ENCODE measurements at regions not wholly inside any gene's neighbourhood (a gene's known extent, or its start where the extent isn't known, plus 50 kb on each side); places are given as distances from the start of the nearest gene placed in this dataset.

GRCh38 chr17:79233916-79234551 lies 159.4 kb downstream of the ENGASE start:
- CTCF ChIA-PET = no interaction called here
- POLR2A ChIA-PET = no interaction called here
- TF ChIP-seq L3MBTL2 (conservative IDR thresholded peaks at IDR 0.05) (no peak), ARNT (IDR thresholded peaks at IDR 0.05) (no peak), SP1 (IDR thresholded peaks at IDR 0.05) (no peak), CTBP1 (IDR thresholded peaks at IDR 0.05; ENCODE audit: borderline replicate concordance) (no peak), ELF4 (IDR thresholded peaks at IDR 0.05) (no peak), PKNOX1 (IDR thresholded peaks at IDR 0.05) (no peak), BHLHE40 (IDR thresholded peaks at IDR 0.05; ENCODE audit: borderline replicate concordance) (no peak), HDGF (IDR thresholded peaks at IDR 0.05; ENCODE audit: borderline replicate concordance) (no peak)

GRCh38 chr17:79232957-79233356 lies 158.3 kb downstream of the ENGASE start:
- TF ChIP-seq NFRKB (IDR thresholded peaks at IDR 0.05) = no peak
- no peak for TF ChIP-seq LEF1 (IDR thresholded peaks at IDR 0.05; ENCODE audit: borderline replicate concordance)
- TF ChIP-seq FOXM1 (IDR thresholded peaks at IDR 0.05; ENCODE audit: borderline replicate concordance) = no peak
- TF ChIP-seq SP1 (IDR thresholded peaks at IDR 0.05) = no peak
- no peak for TF ChIP-seq CTBP1 (IDR thresholded peaks at IDR 0.05; ENCODE audit: borderline replicate concordance)
- TF ChIP-seq SUZ12 (IDR thresholded peaks at IDR 0.05) = no peak
- TF ChIP-seq ARNT (IDR thresholded peaks at IDR 0.05) = no peak
- no peak for TF ChIP-seq HDGF (IDR thresholded peaks at IDR 0.05; ENCODE audit: borderline replicate concordance)
- TF ChIP-seq ZNF384 (IDR thresholded peaks at IDR 0.05) = no peak
- TF ChIP-seq ELF4 (IDR thresholded peaks at IDR 0.05) = no peak
- TF ChIP-seq TARDBP (IDR thresholded peaks at IDR 0.05) = no peak
- no peak for TF ChIP-seq L3MBTL2 (conservative IDR thresholded peaks at IDR 0.05)
- no peak for TF ChIP-seq FOXA1 (IDR thresholded peaks at IDR 0.05)
- no peak for DNase-seq (ENCODE audit: extremely low spot score)
- ChIA-PET CTCF (no interaction called here), POLR2A (no interaction called here)

More at GRCh38 chr17:79233916-79234551, 159.4 kb downstream of the ENGASE start:
- no peak for DNase-seq (ENCODE audit: extremely low spot score)

GRCh38 chr17:79231766-79232287 lies 157.2 kb downstream of the ENGASE start:
- CTCF ChIA-PET = interaction anchor here (1.1 kb wide), 1 partner anchor 169 kb away, joined by 3 read pairs; no protein-coding TSS in a partner anchor
- POLR2A ChIA-PET = no interaction called here
- TF ChIP-seq SUZ12 (IDR thresholded peaks at IDR 0.05) (no peak), NFRKB (IDR thresholded peaks at IDR 0.05) (no peak), FOXA1 (IDR thresholded peaks at IDR 0.05) (no peak), CTBP1 (IDR thresholded peaks at IDR 0.05; ENCODE audit: borderline replicate concordance) (no peak), TARDBP (IDR thresholded peaks at IDR 0.05) (no peak), HDGF (IDR thresholded peaks at IDR 0.05; ENCODE audit: borderline replicate concordance) (no peak), ELF4 (IDR thresholded peaks at IDR 0.05) (no peak), FOXK2 (IDR thresholded peaks at IDR 0.05) (no peak), FOXM1 (IDR thresholded peaks at IDR 0.05; ENCODE audit: borderline replicate concordance) (no peak), ZNF384 (IDR thresholded peaks at IDR 0.05) (no peak), BHLHE40 (IDR thresholded peaks at IDR 0.05; ENCODE audit: borderline replicate concordance) (no peak), ARNT (IDR thresholded peaks at IDR 0.05) (no peak), SP1 (IDR thresholded peaks at IDR 0.05) (no peak), LEF1 (IDR thresholded peaks at IDR 0.05; ENCODE audit: borderline replicate concordance) (no peak), L3MBTL2 (conservative IDR thresholded peaks at IDR 0.05) (no peak), PKNOX1 (IDR thresholded peaks at IDR 0.05) (no peak)
- DNase-seq (ENCODE audit: extremely low spot score) = no peak

- TF ChIP-seq ELF4 (IDR thresholded peaks at IDR 0.05) (no peak), HDGF (IDR thresholded peaks at IDR 0.05; ENCODE audit: borderline replicate concordance) (no peak), FOXK2 (IDR thresholded peaks at IDR 0.05) (no peak), SUZ12 (IDR thresholded peaks at IDR 0.05) (no peak), FOXA1 (IDR thresholded peaks at IDR 0.05) (no peak), FOXM1 (IDR thresholded peaks at IDR 0.05; ENCODE audit: borderline replicate concordance) (no peak), SP1 (IDR thresholded peaks at IDR 0.05) (no peak), BHLHE40 (IDR thresholded peaks at IDR 0.05; ENCODE audit: borderline replicate concordance) (no peak), L3MBTL2 (conservative IDR thresholded peaks at IDR 0.05) (no peak), ARNT (IDR thresholded peaks at IDR 0.05) (no peak), PKNOX1 (IDR thresholded peaks at IDR 0.05) (no peak), ZNF384 (IDR thresholded peaks at IDR 0.05) (no peak)
- POLR2A ChIA-PET = no interaction called here
- no peak for DNase-seq (ENCODE audit: extremely low spot score)
- CTCF ChIA-PET = interaction anchor here (1.1 kb wide), 1 partner anchor 170 kb away, joined by 3 read pairs; no protein-coding TSS in a partner anchor
Observed at GRCh38 chr17:79230576-79230975, 156.0 kb downstream of the ENGASE start.

GRCh38 chr17:79226037-79226436 lies 151.4 kb downstream of the ENGASE start:
- no peak for TF ChIP-seq L3MBTL2 (conservative IDR thresholded peaks at IDR 0.05)
- no peak for TF ChIP-seq SP1 (IDR thresholded peaks at IDR 0.05)
- TF ChIP-seq HDGF (IDR thresholded peaks at IDR 0.05; ENCODE audit: borderline replicate concordance) = no peak
- no peak for TF ChIP-seq ELF4 (IDR thresholded peaks at IDR 0.05)
- TF ChIP-seq PKNOX1 (IDR thresholded peaks at IDR 0.05) = no peak
- no peak for TF ChIP-seq ARNT (IDR thresholded peaks at IDR 0.05)
- TF ChIP-seq FOXA1 (IDR thresholded peaks at IDR 0.05) = no peak
- TF ChIP-seq SUZ12 (IDR thresholded peaks at IDR 0.05) = no peak
- TF ChIP-seq CTBP1 (IDR thresholded peaks at IDR 0.05; ENCODE audit: borderline replicate concordance) = no peak
- TF ChIP-seq ZNF384 (IDR thresholded peaks at IDR 0.05) = no peak
- TF ChIP-seq BHLHE40 (IDR thresholded peaks at IDR 0.05; ENCODE audit: borderline replicate concordance) = no peak
- TF ChIP-seq FOXM1 (IDR thresholded peaks at IDR 0.05; ENCODE audit: borderline replicate concordance) = no peak
- TF ChIP-seq LEF1 (IDR thresholded peaks at IDR 0.05; ENCODE audit: borderline replicate concordance) = no peak
- no peak for TF ChIP-seq TARDBP (IDR thresholded peaks at IDR 0.05)
- no peak for TF ChIP-seq NFRKB (IDR thresholded peaks at IDR 0.05)
- TF ChIP-seq FOXK2 (IDR thresholded peaks at IDR 0.05) = no peak
- CTCF ChIA-PET = no interaction called here
- POLR2A ChIA-PET = no interaction called here
- no peak for DNase-seq (ENCODE audit: extremely low spot score)
